ENCODE measurements at regions not wholly inside any gene's neighbourhood (a gene's known extent, or its start where the extent isn't known, plus 50 kb on each side); places are given as distances from the start of the nearest gene placed in this dataset.

DNA sequence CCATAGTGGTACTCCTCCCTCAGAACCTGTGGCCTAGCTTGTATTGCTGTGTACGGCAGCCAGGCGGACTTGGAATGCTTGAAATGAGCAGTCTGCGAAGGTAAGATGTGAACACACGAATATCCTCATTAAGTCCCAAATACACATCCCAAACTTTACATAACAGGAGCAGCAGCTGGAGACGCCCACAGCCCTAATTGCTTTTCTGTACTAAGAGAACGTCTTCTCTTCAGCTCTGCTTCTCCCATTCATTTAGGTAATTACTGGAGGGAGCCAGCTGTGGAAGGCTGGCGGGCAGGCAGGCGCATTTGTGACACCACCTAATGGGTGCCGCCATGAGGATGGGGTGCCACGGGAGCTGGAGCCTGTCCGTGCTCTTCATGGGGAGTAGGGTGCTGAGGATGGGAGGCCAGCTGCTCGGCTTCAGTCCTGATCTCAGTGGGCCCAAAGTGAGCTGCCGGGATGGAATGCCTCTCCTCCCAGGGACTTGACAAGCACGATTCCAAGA lies 66.6 kb upstream of the POU3F1 start:
- no peaks in the 10 kb centered on the region for H3K4me1 ChIP-seq (ENCODE audit: control insufficient read depth in 1 of 2, insufficient read depth in 2 of 2, low read length in 2 of 2)
- H3K27me3 ChIP-seq (ENCODE audit: low read depth, low read length), result no peaks in the 10 kb centered on the region
- no peaks in the 10 kb centered on the region for H3K36me3 ChIP-seq (ENCODE audit: control insufficient read depth in 1 of 2, insufficient read depth in 2 of 2, low read length in 2 of 2)
- no peak overlapping the region for H3K27ac ChIP-seq (ENCODE audit: low read length)
- peaks cover 0 to 3% of the 10 kb centered on the region in 2 donors for H3K9me3 ChIP-seq (ENCODE audit: control insufficient read depth in 1 of 2, low read length in 2 of 2)
- no peak overlapping the region for H3K4me3 ChIP-seq (ENCODE audit: low read depth in 1 of 2, low read length in 2 of 2)

DNA sequence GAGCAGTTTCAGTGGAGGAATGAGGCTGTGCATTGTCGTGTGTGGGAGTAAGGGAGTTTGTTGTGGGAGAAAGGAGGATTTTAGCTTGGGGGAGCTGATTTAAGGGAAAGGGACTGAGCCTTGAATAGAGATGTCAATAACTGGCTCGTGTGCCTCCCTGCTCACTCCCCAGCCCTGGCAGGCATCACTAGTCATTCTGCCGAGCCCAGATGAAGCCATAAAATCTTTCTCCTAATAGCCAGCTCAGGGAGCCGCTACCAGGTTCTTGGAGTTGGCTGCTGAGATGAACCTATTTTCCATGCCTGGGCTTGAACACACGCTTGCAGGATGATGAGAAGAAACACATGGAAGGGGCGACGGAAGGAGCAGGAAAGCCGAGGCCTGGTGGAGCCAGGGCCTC lies 65.0 kb upstream of the POU3F1 start:
- Histone ChIP-seq H3K9me3 (ENCODE audit: control insufficient read depth in 1 of 2, low read length in 2 of 2) (peaks cover 0 to 3% of the 10 kb centered on the region in 2 donors), H3K36me3 (ENCODE audit: control insufficient read depth in 1 of 2, insufficient read depth in 2 of 2, low read length in 2 of 2) (no peaks in the 10 kb centered on the region), H3K27ac (ENCODE audit: low read length) (no peak overlapping the region), H3K4me3 (ENCODE audit: low read depth in 1 of 2, low read length in 2 of 2) (no peak overlapping the region), H3K27me3 (ENCODE audit: low read depth, low read length) (no peaks in the 10 kb centered on the region), H3K4me1 (ENCODE audit: control insufficient read depth in 1 of 2, insufficient read depth in 2 of 2, low read length in 2 of 2) (no peaks in the 10 kb centered on the region)

DNA sequence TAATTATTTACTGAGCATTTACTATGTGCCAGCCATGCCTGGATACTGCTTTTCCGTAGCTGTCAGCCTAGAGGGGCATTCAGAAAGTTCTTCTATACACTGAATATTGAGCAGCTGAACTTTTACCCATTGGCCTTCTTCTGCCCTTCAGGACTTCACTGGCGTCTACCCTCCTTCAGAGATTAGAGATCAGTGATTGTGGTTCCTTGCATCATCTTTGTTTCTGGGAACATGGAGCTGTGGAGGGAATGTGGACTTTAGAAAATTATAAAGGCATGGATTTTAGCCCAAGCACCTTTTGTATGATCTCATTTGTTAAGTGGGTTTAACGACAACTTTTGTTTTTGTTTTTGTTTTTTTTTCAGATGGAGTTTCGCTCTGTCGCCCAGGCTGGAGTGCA lies 58.7 kb upstream of the POU3F1 start:
- no peak overlapping the region for H3K4me3 ChIP-seq (ENCODE audit: low read depth in 1 of 2, low read length in 2 of 2)
- no peak overlapping the region for H3K27ac ChIP-seq (ENCODE audit: low read length)
- peaks cover 0 to 2% of the 10 kb centered on the region in 2 donors for H3K9me3 ChIP-seq (ENCODE audit: control insufficient read depth in 1 of 2, low read length in 2 of 2)
- H3K27me3 ChIP-seq (ENCODE audit: low read depth, low read length), result no peaks in the 10 kb centered on the region
- H3K4me1 ChIP-seq (ENCODE audit: control insufficient read depth in 1 of 2, insufficient read depth in 2 of 2, low read length in 2 of 2), result no peaks in the 10 kb centered on the region
- H3K36me3 ChIP-seq (ENCODE audit: control insufficient read depth in 1 of 2, insufficient read depth in 2 of 2, low read length in 2 of 2), result no peaks in the 10 kb centered on the region

DNA sequence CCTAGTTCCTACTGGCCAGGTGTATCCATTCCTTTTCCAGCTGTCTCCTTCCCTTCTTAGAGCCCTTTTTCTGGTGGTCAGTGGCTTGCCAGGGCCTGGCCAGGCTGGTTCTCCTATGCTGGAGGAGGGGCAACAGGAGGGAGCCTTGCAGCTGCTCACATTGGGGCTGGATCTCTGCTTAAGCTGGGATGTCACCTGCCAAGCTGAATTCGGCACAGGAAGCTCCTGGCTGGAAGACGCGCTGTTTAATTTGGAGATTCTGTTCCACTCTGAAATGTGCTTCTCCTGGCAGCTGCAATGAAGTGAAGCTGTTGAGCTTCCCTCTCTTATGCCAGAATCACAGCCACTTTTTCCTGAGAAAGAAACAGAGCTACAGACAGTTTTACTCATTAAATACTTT lies 56.0 kb upstream of the POU3F1 start:
- Histone ChIP-seq H3K9me3 (ENCODE audit: control insufficient read depth in 1 of 2, low read length in 2 of 2) (no peaks in the 10 kb centered on the region), H3K4me3 (ENCODE audit: low read depth in 1 of 2, low read length in 2 of 2) (no peak overlapping the region), H3K36me3 (ENCODE audit: control insufficient read depth in 1 of 2, insufficient read depth in 2 of 2, low read length in 2 of 2) (no peaks in the 10 kb centered on the region), H3K27me3 (ENCODE audit: low read depth, low read length) (no peaks in the 10 kb centered on the region), H3K4me1 (ENCODE audit: control insufficient read depth in 1 of 2, insufficient read depth in 2 of 2, low read length in 2 of 2) (no peaks in the 10 kb centered on the region), H3K27ac (ENCODE audit: low read length) (no peak overlapping the region)

DNA sequence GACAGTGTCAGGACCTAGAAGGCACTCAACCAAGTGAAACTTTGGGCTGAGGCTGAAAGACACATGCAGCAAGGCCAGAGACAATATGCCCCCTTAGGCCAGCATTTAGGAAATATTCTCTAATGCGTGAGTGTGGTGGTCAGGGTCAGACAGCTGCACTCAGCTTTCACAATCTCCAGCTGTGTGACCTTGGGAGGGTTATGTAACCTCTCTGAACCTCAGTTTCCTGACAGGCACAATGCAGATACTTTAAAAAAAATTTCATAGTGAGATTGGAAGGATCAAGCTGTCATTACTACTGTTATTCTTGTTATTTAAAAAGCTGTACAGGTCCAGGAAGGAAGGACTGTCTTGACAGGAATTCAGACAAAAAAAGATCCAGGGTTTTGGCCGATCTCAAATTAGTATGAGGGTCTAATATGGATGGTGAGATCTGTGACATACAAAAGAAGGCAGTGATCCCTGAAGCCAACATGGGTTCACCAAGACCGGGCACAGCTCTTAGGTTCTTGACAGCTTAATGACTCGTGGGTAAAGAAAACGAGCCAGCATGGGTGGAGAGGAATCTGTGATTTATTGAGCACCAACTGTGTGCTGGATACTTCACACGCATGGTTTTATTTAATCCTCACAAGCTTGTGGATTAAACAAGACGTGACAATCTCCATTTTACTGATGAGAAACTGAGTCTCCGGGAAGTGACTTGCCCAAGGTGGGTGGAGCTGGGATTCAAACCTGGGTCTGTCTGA lies 54.6 kb upstream of the POU3F1 start:
- no peaks in the 10 kb centered on the region for H3K36me3 ChIP-seq (ENCODE audit: control insufficient read depth in 1 of 2, insufficient read depth in 2 of 2, low read length in 2 of 2)
- H3K27ac ChIP-seq (ENCODE audit: low read length), result no peak overlapping the region
- no peak overlapping the region for H3K4me3 ChIP-seq (ENCODE audit: low read depth in 1 of 2, low read length in 2 of 2)
- H3K27me3 ChIP-seq (ENCODE audit: low read depth, low read length), result no peaks in the 10 kb centered on the region
- H3K9me3 ChIP-seq (ENCODE audit: control insufficient read depth in 1 of 2, low read length in 2 of 2), result no peaks in the 10 kb centered on the region
- no peaks in the 10 kb centered on the region for H3K4me1 ChIP-seq (ENCODE audit: control insufficient read depth in 1 of 2, insufficient read depth in 2 of 2, low read length in 2 of 2)

DNA sequence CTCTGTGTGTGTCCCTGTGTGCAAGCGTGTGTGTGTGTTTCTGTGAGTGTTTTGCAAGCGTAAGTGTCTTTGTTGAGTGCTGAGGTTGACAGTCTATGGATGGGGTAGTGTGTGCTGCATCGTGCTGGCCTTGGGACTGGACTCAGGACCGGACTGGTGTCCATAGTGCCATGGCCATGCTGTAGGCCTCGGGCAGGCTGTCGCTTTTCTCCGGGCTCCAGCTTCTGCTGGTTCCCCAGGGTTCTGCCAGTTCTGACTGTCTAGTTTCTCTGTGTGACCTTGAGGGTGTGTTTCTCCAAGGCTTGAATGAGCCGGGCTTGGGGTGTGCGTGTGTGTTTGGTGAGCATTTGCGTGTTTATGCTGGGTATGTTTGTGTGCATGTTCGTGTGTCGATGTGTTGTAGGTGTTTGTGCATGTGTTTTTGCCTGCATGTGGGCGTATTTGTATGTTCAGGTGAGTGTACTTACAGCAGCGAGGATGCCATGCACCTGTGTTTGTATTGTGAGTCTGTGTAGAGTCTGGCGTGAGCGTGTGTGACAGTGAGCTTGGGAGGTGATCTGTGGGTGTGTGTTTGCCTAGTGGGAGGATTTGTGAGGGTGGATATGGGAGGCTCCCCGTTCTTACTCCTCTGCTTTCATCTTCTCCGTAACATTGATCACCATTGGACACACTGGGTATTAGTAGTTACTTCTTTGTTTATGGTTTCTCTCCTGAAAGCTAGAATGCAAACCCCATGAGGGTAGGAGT lies 51.7 kb upstream of the POU3F1 start:
- Histone ChIP-seq H3K4me3 (ENCODE audit: low read depth in 1 of 2, low read length in 2 of 2) (no peak overlapping the region), H3K27me3 (ENCODE audit: low read depth, low read length) (peaks cover 5% of the 10 kb centered on the region), H3K36me3 (ENCODE audit: control insufficient read depth in 1 of 2, insufficient read depth in 2 of 2, low read length in 2 of 2) (no peaks in the 10 kb centered on the region), H3K27ac (ENCODE audit: low read length) (no peak overlapping the region), H3K9me3 (ENCODE audit: control insufficient read depth in 1 of 2, low read length in 2 of 2) (no peaks in the 10 kb centered on the region), H3K4me1 (ENCODE audit: control insufficient read depth in 1 of 2, insufficient read depth in 2 of 2, low read length in 2 of 2) (no peaks in the 10 kb centered on the region)

DNA sequence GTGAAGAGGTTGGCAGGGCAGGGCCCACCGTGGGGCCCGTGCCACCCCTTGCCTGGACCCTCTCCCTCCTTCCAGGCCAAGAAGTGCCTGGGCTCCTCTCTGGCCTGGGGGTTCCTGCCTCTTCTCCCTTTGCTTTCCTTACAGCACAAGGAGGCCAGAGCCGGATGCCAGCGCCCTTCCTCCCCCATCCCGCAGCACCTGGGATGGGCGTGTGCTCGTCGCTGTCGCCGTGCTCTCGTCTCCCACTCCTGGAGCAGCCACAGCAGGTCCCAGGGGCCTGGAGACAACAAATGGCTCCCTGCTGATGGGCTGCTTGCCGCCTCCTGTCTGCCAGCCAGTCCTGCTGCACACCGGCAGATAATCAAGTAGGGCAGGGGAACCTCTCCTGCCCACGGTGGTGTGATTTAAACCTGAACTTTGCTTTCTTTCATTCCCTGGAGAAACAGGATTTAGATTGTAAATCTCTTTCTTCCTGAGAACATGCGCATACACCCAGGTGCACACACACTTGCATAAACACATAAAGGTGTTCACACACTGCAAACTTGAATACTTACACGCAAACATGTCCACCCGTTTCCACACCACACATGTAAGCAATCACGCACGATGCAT lies 50.8 kb upstream of the POU3F1 start:
- Histone ChIP-seq H3K36me3 (ENCODE audit: control insufficient read depth in 1 of 2, insufficient read depth in 2 of 2, low read length in 2 of 2) (no peaks in the 10 kb centered on the region), H3K9me3 (ENCODE audit: control insufficient read depth in 1 of 2, low read length in 2 of 2) (no peaks in the 10 kb centered on the region), H3K4me3 (ENCODE audit: low read depth in 1 of 2, low read length in 2 of 2) (no peak overlapping the region), H3K4me1 (ENCODE audit: control insufficient read depth in 1 of 2, insufficient read depth in 2 of 2, low read length in 2 of 2) (no peaks in the 10 kb centered on the region), H3K27ac (ENCODE audit: low read length) (no peak overlapping the region), H3K27me3 (ENCODE audit: low read depth, low read length) (peaks cover 5% of the 10 kb centered on the region)
